GM20431 (cell line): ENCODE measurements at regions not wholly inside any gene's neighbourhood (a gene's known extent, or its start where the extent isn't known, plus 50 kb on each side); places are given as distances from the start of the nearest gene placed in this dataset.

Experiments
- in situ Hi-C: fragments of 300-500 bp; cut with MseI, MboI; formaldehyde crosslinking; loops from one replicate; pipeline ENCODE4 v1.15.0; 2020; ENCODE audit warnings: low sequenced_read_pairs; ENCODE audit not compliant: unreplicated experiment

- in situ Hi-C loops = no loop called here
These were observed 221.1 kb downstream of the KTN1 start for GRCh38 chr14:55801121-55801520.

GRCh38 chr14:55802986-55803872, 223.2 kb downstream of the KTN1 start:
- in situ Hi-C loops = no loop called here

DNA sequence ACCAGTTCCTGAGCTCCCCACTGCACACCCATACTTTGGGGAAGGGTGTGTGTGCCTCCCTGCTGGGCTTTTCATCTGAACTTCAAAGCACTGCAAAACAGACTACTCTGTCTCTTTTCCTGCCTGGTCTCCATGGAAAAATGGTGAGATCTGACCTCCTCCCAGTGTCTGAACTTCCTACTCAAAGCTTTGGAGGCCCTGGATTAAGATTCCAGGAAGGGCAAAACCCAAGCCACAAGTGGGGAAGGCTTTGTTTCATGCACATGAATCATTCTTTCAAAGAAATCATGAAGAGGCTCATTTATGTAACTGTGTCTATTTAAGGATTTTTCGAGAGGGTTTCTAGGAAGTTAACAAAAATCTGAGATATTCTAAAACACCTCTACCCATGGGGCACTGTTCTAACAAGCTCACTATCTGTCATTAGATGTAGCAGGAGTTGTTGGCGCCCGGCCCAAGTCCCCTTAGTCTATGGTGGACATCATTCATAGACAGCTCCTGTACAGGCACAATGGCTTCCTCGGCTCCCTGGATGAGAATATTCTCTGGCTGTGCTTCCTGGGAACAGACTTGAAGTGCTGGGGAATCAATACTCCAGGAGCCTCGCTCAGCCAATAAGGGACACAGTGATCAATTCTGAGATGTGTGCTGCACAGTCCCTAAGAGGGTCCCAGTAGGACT, 224.0 kb downstream of the KTN1 start:
- in situ Hi-C loops = no loop called here

- in situ Hi-C loops = no loop called here
These were observed 225.2 kb downstream of the KTN1 start for GRCh38 chr14:55805250-55805649.

DNA sequence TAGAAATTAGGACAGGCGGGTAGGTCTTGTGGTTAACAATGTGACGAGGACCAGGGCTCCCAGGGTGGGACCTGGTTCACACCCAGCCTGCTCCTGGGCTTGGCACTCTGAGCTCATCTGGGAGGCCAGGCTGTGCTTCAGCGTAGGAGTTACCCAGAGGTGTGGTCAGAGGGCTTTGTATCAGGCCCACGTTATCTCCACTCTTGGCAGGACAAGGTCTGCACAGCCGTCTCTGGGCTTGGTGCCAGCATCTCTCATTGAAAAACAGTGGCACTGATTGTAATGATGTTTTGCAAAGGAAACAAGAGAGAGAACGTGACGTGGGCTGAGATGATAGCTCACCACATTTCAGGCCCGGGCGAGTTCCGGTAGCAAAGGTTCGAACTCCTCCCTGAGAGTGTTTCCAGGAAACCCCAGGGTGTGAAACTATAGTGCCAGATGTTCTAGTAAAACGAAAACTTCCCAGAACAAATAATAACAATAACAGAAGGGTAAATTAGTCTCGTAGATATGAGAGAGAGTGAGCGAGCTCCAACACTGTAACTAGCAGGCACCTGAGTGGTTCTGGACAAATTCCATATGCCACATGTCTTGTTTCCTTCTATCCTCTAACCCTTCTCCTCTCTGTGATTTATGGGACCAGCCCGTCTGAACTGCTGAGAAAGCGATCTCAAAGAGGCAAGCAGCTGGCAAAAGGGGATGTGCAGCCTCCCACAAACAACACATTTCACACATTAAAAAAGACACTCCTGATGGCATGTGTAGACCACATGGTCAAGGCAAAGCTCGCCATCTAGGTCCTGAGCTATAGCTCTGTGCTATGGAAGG, 227.3 kb downstream of the KTN1 start:
- in situ Hi-C loops = no loop called here

- in situ Hi-C loops = no loop called here
These were observed 227.9 kb downstream of the KTN1 start for GRCh38 chr14:55807881-55808379.

DNA sequence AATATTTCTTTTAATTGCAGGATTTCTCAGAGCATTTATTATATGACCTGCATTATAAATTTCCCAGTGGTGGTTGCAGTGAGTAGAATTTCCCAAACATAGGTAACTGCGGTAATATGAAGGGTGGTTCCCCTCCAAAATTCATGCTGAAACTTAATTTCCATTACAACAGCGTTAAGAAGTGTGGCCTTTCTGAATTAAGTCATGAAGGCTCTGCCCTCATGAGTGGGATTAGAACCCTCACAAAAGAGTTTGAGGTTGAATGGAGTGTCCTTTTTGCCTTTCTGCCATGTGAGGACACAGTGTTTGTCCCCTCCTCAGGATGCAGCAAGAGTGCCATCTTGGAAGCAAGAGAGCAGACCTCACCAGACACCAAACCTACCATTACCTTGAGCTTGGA, 233.6 kb downstream of the KTN1 start:
- in situ Hi-C loops = no loop called here

DNA sequence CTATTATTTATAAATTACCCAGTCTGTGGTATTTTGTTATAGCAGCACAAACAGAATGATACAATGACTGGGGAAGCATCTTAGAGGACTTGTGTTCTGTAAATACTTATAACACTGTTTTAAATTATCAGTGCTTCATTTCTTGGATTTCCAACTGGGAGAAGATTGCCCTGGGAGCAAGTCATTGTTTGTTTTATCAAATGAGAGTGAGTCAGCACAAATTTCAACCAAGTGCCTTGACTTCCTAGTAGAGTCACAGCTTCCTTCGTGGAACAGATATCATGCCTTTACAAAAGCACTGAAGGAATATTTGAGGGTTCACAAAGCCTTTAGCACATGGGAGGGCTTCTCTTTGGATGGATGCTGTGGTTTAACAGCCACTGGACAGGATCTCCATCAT, 234.1 kb downstream of the KTN1 start:
- in situ Hi-C loops = no loop called here

DNA sequence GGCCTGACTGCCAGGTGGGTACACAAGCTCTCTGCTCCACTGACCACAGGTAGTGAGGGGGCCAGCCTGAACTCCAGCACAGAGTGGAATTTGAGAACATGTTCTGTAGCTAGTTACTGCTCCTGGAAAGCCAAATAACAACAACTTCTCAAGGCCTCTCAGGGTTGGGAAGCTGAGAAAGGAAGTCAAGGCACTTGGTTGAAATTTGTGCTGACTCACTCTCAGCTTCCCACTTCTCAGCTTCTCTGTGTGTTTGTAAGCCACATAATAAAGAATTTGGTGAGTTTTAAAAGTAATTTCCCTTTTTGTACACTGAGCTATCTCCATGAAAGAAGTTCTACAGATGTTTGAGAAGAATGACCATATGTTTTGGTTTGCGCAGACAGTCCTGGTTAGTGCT, 234.9 kb downstream of the KTN1 start:
- in situ Hi-C loops = no loop called here

DNA sequence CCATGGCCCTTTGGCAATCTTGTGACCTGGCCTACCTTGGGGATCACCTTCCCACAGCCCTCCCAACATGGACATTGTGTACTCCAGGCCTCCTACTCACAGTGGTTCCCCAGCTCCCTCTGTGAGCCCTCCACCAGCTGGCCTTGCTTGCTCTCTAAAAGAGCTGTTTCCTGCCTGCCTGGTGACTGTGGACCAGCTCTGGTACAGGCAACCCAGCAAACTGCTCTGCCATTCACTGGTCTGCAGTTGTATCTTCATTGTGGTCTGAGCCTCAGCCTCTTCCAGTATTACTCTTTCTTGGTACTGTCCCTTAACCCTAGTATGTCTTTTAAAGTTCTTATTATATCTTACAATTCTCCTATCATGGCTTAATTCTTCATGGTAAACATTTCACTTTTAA, 236.2 kb downstream of the KTN1 start:
- in situ Hi-C loops = no loop called here

- in situ Hi-C loops = no loop called here
These were observed 239.8 kb downstream of the KTN1 start for GRCh38 chr14:55819610-55820304.

DNA sequence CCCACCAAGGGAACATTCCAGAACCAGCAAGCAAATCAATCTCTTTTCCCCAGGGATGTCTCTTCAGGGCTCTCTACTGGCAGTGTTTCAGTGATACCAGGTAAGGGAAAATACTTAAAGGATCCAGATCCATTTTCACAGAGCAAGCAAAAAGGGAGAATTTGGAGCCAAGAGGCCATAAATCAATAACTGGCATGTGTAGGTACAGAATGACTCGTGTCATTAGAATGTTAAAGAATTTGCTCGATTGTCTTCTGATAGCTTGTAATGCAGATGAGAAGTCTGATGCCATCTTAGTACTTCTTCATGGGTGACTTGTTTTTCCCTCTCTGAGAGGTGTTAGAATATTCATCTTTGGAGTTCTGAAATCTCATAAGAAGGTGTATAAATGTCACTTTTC, 242.9 kb downstream of the KTN1 start:
- in situ Hi-C loops = no loop called here

DNA sequence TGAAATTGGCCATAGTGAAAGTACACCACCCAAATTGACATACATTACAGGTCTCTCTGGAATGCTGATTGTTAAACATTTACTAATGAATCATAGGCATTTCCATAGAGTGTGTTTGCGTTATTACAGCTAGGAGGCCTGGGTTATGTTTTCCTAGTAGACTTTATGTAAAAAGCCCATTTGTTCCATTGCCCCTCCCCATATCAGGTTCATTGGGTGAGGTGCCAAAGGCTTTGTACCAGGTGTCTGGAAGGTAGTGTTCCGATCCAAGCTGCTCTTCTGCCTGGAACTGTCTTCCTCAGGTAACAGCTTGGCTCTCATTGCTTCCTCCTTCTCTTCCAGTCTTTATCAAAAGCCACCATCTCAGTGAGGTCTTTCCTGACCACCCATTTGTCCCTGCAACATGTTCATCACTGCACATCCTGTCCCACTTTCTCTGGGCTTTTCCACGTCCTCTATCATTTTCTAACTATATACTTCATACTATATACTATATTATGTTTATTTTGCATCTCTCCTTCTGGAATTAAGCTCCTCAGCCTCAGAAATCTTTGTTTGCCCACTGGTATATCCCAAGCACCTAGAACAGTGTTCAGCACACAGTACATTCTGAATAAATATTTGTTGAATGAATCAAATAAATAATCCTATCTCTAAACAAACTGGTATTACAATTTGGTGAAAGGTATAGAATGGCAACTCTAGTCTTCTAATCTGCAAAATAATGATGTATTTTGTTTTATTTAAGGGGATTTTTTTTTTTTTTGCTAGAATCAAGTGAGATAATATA, 252.3 kb downstream of the KTN1 start:
- in situ Hi-C loops = no loop called here

DNA sequence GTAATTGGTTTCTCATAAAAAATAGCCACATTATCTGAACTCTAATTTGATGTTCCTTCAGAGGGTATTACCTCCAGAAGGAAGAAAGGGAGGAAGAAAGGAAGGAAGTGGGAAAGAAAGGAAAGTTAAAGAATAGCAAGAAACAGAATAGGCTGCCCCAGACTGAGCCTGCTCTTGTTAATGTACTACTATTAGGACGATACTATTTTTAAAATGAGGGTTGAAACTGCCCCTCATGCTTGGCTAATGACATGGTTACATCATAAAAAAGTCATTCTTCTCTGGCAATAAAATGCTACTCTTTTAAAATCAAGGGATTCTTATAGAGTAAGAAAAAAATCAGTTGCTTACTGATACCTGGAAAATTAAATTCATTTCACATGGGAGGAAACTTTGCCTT, 253.0 kb downstream of the KTN1 start:
- in situ Hi-C loops = no loop called here

DNA sequence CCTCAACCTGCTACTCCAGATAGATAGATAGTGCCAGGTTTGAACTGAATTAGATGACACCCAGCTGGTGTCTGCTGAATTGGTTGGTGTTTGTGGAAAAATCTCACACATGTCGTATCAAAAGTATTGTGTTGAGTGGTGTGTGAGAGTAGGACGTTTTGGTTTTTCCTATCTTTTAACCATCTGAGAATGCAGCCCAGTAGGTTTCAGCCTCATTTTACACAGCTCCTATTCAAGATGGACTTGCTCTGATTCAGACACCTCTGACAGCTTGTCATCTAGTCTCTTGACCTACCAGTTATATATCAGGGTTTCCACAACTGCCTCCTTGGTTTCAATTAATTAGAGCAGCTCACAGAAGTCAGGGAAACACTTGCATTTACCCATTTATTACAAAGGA, 254.4 kb downstream of the KTN1 start:
- in situ Hi-C loops = no loop called here

GRCh38 chr14:55835985-55836384, 256.0 kb downstream of the KTN1 start:
- in situ Hi-C loops = no loop called here

GRCh38 chr14:55837467-55837866, 257.5 kb downstream of the KTN1 start:
- in situ Hi-C loops = no loop called here

- in situ Hi-C loops = no loop called here
These were observed 258.6 kb downstream of the KTN1 start for GRCh38 chr14:55838529-55839052.
